HFF-Myc (cell line): ENCODE measurements at regions not wholly inside any gene's neighbourhood (a gene's known extent, or its start where the extent isn't known, plus 50 kb on each side); places are given as distances from the start of the nearest gene placed in this dataset.
A peak's percentile ranks its signal among the peaks of the same experiment; 100 is the strongest.
"Not testable (repeated sequence)": the region's sequence is repeated elsewhere in the genome, so short reads cannot be mapped to it uniquely, and the experiment has no call there.

ENCODE experiments used
- DNase-seq: peaks from one replicate; pipeline ENCODE4 v3.0.0-alpha.2; 2011; ENCODE audit warnings: low read depth; ENCODE audit errors: extremely low read depth
- H3K4me3 ChIP-seq: replicated peaks from 2 replicates; pipeline ENCODE4 v1.5.1; 2011; ENCODE audit warnings: low read depth, mild to moderate bottlenecking, control low read depth, low read length
- TF ChIP-seq, protein P1 (sequence below): IDR thresholded peaks from 2 replicates; pipeline ENCODE4 v1.5.1; 2012; ENCODE audit warnings: mild to moderate bottlenecking, low read depth, low read length, control low read depth; ENCODE audit errors: missing control alignments

DNA sequence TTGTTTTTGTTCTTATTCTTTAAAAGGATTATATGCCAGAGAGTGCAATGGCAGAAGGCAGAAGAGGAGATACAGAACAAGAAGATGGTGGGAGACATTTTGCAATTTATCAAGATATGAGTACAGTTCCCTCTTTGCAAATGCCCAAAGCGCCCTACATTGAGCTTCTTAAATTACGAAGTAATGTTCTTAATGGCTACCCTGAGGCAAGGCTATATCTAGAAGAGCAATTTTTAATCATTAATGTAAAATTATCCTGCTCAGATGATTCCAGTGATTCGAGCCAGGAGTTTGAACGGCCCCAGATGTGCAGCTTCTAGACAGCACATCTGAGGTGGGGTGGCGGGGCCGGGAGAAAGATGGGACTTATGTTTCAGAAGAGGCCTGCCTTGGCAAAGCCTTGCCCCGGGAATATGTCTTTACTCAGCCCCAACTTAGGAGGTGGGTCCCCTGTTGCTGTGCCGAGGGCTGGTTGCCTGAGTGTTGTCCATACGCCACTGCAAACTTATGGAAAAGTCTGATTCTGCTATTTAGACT, 84.9 kb upstream of the MLN start:
- no peak overlapping the region for H3K4me3 ChIP-seq
- TF ChIP-seq, protein P1, sequence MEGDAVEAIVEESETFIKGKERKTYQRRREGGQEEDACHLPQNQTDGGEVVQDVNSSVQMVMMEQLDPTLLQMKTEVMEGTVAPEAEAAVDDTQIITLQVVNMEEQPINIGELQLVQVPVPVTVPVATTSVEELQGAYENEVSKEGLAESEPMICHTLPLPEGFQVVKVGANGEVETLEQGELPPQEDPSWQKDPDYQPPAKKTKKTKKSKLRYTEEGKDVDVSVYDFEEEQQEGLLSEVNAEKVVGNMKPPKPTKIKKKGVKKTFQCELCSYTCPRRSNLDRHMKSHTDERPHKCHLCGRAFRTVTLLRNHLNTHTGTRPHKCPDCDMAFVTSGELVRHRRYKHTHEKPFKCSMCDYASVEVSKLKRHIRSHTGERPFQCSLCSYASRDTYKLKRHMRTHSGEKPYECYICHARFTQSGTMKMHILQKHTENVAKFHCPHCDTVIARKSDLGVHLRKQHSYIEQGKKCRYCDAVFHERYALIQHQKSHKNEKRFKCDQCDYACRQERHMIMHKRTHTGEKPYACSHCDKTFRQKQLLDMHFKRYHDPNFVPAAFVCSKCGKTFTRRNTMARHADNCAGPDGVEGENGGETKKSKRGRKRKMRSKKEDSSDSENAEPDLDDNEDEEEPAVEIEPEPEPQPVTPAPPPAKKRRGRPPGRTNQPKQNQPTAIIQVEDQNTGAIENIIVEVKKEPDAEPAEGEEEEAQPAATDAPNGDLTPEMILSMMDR, result no peak
- no peak for DNase-seq

DNA sequence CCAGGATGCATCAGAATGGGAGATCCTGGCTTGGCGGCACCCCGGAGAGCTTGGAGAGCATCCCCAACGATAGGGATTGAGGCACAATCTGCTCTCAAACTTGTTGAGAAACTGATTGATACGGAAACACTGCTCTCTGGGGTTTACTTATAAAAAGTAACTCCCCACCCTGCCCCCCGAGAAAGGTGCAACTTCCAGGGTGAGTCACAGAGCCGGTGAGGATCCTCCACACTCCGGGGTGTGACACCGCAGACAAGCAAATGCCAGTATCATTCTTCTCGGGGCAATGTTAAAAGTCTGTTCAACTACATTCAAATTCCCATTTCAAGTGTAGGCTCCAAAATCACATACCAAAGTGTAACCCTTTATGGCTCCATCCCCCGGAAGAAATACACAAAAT, 84.4 kb upstream of the MLN start:
- DNase-seq, result no peak
- TF ChIP-seq, protein P1, result no peak
- no peak overlapping the region for H3K4me3 ChIP-seq

DNA sequence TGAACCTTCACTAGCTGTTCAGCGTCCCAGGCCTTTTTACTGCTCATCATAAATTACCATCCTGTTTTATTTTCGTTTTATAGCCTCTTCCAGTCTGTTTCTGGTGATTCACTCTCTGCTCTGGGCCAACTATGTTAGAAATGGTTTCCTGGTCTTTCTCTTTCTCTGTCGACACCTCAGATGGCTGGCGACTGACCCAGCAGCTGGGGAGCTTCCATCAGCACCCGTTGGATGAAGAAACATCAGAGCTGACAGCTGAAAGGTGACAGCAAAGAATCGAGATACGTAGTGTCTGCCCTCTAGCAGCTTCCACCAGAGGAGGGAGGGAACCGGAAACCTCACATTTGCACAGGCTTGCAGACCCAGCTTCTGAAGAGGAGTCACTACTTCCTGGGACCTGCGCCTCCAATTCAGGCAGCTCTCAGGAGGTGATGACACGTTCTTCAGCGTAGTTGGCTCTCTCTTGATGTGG, 82.9 kb upstream of the MLN start:
- H3K4me3 ChIP-seq, result no peak overlapping the region
- TF ChIP-seq, protein P1, result no peak
- DNase-seq, result peak; percentile 19

DNA sequence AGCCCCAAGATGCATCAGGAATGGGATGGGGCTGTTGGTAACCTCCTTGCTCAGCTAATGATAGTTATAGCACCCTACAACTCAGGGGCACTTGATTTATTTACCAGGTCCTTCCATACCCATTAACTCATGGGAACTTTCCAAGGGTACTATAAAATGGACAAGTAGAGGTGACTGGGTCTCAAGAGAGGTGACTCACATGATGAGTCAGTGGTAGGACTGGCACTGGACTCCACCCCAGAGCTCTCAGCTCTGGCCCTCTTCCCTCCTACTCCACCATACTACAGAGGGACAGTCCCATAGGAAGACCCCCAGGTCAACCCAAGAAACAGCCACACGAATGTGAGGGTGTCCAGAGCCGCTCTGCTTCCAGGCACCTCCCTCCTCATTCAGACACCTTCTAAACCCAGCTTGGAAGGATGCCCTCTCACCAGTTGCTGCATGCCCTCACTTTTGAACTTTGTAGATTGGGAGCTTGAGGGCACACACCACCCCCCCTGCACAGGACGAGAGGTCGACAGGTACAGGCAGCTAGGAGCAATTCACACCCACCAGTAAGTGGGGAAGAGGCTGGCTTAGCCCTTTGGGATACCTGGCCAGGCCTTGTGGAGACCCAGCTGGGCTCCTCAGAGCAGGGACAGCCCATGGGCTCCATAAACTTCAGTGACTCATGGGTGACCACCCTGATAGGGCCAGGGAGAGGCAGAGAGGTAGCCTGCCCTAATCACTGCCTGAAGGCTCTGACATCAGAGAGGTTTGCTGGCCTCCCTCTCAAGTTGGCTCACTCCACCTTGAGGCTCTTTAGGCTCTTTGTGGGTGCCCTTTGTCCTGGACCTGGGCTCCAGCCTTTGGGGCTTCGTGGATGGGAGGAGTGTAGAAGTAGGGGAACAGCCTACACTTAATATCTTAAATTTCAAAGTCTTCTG, 81.6 kb upstream of the MLN start:
- TF ChIP-seq, protein P1, result no peak
- DNase-seq, result peak; percentile 14
- H3K4me3 ChIP-seq, result no peak overlapping the region

DNA sequence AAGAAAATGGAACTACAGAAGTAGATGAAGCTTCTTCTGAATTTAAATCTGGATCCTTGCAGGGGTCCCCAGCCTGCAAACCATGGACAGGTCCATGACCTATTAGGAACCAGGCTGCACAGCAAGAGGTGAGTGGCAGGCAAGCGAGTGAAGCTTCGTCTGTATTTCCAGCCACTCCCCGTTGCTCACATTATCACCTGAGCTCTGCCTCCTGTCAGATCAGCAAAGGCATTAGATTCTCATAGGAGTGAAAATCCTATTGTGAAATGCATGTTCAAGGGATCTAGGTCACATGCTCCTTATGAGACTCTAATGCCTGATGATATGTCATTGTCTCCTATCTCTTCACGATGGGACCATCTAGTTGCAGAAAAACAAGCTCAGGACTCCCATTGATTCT, 79.8 kb upstream of the MLN start:
- not testable (repeated sequence) for H3K4me3 ChIP-seq, DNase-seq

DNA sequence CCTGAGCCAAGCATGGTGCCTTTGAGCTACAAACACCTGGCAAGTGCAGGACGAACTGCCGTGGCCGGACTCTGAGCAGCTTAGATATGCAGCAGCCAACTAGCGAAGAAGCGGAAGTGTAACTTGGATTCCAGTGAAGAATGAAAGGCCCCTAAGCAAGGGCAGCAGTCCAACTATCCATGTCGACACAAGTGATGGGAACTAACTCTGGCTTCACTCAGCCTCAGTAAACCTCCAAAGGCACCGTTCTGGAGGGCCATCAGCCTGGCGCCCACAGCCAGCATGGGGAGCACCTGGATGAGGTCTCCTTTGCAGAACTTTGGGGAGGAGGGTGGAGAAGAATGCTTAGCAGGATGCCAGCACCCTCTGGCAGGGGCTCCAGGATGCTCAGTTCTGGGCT, 78.4 kb upstream of the MLN start:
- TF ChIP-seq, protein P1, result no peak
- DNase-seq, result no peak
- H3K4me3 ChIP-seq, result no peak overlapping the region

DNA sequence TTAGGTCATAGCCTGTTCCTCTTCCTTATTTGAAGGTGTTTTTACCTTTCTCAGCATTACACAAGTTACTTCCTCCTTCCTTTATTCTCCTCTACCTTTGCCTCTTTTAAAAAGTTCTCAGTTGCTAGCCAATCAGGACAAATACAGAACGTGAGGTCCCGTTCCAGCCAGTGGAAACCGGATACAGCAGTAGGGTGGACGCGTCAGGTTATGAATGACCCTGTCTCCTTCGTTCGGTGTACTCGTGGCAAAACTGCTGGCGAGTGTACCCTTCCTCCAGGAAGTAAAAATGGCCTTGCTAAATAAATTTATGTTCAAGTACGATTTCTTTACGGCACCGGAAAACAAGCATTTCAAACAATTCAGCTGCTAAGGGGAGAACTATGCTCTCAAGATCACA, 77.0 kb upstream of the MLN start:
- DNase-seq, result no peak
- TF ChIP-seq, protein P1, result no peak
- no peak overlapping the region for H3K4me3 ChIP-seq
